ENCODE measurements at regions not wholly inside any gene's neighbourhood (a gene's known extent, or its start where the extent isn't known, plus 50 kb on each side); places are given as distances from the start of the nearest gene placed in this dataset.
"Not testable (repeated sequence)": the region's sequence is repeated elsewhere in the genome, so short reads cannot be mapped to it uniquely, and the experiment has no call there.

DNA sequence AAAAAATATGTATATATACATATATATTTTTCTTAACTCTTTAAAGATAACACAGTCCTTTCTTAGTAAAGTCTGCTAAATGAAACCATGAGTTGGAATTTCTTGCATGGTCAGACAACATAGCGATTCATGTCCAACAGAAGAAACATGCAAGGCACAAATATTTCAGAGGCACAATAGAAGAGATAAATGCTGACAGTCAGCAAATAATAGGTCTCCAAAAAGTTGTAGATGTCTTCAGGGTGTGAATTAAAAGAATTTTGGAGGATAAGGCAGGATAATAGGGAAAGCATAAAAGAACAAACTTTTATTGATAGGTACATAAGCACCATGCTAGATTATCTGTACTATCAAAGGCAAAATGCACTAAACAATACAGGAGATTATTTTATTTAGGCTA is 800.2 kb downstream of the PLCL1 start:
- no peak overlapping the region for H3K4me3 ChIP-seq (ENCODE audit: low read depth, low read length)
- TF ChIP-seq, protein P1, sequence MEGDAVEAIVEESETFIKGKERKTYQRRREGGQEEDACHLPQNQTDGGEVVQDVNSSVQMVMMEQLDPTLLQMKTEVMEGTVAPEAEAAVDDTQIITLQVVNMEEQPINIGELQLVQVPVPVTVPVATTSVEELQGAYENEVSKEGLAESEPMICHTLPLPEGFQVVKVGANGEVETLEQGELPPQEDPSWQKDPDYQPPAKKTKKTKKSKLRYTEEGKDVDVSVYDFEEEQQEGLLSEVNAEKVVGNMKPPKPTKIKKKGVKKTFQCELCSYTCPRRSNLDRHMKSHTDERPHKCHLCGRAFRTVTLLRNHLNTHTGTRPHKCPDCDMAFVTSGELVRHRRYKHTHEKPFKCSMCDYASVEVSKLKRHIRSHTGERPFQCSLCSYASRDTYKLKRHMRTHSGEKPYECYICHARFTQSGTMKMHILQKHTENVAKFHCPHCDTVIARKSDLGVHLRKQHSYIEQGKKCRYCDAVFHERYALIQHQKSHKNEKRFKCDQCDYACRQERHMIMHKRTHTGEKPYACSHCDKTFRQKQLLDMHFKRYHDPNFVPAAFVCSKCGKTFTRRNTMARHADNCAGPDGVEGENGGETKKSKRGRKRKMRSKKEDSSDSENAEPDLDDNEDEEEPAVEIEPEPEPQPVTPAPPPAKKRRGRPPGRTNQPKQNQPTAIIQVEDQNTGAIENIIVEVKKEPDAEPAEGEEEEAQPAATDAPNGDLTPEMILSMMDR (IDR thresholded peaks at IDR 0.05; ENCODE audit: insufficient read depth, low read length) = no peak
- DNase-seq (ENCODE audit: low read depth) = no peak

DNA sequence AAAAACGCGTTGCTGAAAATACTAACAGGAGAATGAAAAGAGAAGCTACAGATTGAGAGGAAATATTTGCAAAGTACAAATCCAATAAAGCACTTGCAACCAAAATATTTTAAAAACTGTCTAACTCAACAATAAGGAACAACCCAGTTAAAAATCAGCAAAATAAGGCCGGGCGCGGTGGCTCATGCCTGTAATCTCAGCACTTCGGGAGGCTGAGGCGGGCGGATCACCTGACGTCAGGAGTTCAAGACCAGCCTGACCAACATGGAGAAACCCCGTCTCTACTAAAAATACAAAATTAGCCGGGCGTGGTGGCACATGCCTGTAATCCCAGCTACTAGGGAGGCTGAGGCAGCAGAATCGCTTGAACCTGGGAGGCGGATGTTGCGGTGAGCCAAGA is 798.6 kb downstream of the PLCL1 start:
- not testable (repeated sequence) for DNase-seq (ENCODE audit: low read depth); H3K4me3 ChIP-seq (ENCODE audit: low read depth, low read length)

DNA sequence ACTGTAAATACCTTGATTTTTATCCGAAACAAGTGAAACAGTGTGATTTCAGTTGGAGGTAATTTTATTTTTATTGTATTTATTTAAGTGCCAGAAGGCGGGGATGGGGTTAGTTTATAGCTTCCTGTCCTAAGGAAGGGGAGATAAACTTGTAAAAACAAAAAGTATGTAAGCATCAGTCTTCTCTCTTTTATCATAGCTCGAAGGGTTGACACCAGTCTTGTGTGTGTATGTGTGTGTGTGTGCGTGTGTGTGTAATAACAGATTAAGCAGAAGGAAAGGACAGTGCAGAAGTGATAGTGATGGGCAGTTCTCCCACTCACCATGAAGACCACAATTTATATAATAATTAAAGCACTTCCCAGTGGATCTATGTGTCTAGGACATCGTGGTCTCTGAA is 793.3 kb downstream of the PLCL1 start:
- TF ChIP-seq, protein P1 (IDR thresholded peaks at IDR 0.05; ENCODE audit: insufficient read depth, low read length) = no peak
- no peak overlapping the region for H3K4me3 ChIP-seq (ENCODE audit: low read depth, low read length)
- DNase-seq (ENCODE audit: low read depth) = no peak

DNA sequence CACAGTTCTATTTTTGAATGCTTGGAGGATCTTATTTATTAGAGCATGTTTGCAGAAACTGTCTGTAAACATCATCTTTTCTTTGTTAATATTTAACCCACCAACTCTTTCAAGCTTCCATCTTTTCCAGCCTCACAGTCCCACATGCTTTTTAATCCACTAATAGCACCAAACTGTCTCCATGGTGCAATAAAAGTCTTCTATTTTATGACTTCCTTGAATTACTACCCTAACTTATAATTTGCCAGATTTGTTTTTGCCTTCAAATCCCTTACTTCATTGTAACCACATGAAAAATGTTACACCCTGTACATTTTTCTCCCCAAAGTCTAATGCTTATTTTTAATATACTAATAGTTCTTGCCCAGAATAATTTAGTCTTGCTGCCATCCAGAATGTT is 792.6 kb downstream of the PLCL1 start:
- no peak overlapping the region for H3K4me3 ChIP-seq (ENCODE audit: low read depth, low read length)
- no peak for DNase-seq (ENCODE audit: low read depth)
- TF ChIP-seq, protein P1 (IDR thresholded peaks at IDR 0.05; ENCODE audit: insufficient read depth, low read length) = no peak

DNA sequence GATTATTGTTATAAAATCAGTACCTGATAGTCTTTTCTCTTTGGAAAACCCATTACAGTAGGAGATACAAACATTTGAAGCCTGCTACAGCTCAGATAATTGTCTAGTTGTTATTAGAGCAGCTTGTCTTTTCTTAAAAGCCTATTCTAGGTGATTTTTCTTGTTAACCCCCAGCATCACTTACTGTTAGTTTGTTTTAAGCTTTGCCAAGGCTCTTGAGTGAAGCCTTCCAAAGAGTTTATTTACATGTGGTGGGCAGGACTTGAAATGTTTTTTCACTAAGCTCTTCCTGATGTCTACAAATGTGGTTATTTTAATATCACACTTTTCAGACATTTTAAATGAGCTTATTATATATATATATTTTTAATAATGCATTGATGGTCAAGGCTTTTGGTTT is 791.3 kb downstream of the PLCL1 start:
- H3K4me3 ChIP-seq (ENCODE audit: low read depth, low read length) = no peak overlapping the region
- DNase-seq (ENCODE audit: low read depth) = no peak
- TF ChIP-seq, protein P1 (IDR thresholded peaks at IDR 0.05; ENCODE audit: insufficient read depth, low read length) = no peak

DNA sequence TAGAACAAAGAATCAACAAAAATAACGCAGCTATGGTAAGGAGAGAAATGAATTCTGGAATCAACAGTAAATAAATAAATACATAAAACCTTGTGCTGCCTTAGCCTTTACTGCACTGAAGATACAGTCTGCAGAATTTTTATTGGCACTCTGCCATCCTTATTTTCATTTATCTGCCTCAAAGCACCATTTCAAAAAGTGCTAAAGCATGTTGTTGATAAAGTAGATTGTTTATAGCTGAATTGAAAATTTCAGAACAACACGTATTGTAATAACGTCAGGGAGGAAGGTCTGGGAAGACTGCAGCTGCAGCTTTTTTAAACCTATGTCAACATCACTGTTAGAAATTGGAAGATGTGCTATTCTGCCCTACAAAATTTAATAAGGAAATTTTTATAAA is 787.2 kb downstream of the PLCL1 start:
- no peak overlapping the region for H3K4me3 ChIP-seq (ENCODE audit: low read depth, low read length)
- TF ChIP-seq, protein P1 (IDR thresholded peaks at IDR 0.05; ENCODE audit: insufficient read depth, low read length) = no peak
- no peak for DNase-seq (ENCODE audit: low read depth)

DNA sequence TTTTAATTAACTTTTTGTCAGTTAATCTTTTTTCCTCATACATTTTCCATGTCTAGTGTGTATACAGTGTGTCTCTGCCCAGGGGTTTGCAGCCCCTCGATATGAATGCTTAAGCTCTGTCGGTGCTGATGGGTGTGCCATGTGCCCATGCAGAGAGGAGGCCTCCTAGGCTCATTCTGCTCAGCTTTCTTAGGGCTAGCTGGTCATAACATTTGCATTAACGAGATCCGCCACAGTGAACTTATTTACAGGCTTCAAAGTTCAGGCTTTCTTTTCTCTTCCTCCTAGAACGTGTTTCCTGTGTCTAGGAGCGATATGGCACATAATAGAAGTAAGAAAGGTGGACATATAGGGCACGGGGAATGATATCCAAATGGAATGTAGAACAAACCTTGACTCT is 783.3 kb downstream of the PLCL1 start:
- DNase-seq (ENCODE audit: low read depth) = no peak
- no peak overlapping the region for H3K4me3 ChIP-seq (ENCODE audit: low read depth, low read length)
- TF ChIP-seq, protein P1 (IDR thresholded peaks at IDR 0.05; ENCODE audit: insufficient read depth, low read length) = no peak

Measured in fibroblast of the aortic adventitia (primary cell).